Fibroblast of lung (primary cell): ENCODE measurements at regions not wholly inside any gene's neighbourhood (a gene's known extent, or its start where the extent isn't known, plus 50 kb on each side); places are given as distances from the start of the nearest gene placed in this dataset.

Source experiments
- DNase-seq, 2 donors: peaks; one replicate each; pipeline versions ENCODE4 v3.0.0 to v3.0.0-alpha.2; 2010; ENCODE audit warnings: low read depth in 2 of 2
- H2AFZ ChIP-seq: 2 replicates; pipeline ENCODE4 v1.5.1; 2012; ENCODE audit warnings: low read length, control low read depth, inconsistent platforms
- H3K27ac ChIP-seq: 2 replicates; pipeline ENCODE4 v1.5.1; 2011; ENCODE audit warnings: low read length, control low read depth; ENCODE audit not compliant: insufficient read depth
- H3K27me3 ChIP-seq: 2 replicates; pipeline ENCODE4 v1.5.1; 2011; ENCODE audit warnings: mild to moderate bottlenecking, low read length; ENCODE audit not compliant: control insufficient read depth, insufficient read depth
- H3K36me3 ChIP-seq: 2 replicates; pipeline ENCODE4 v1.5.1; 2011; ENCODE audit warnings: low read length; ENCODE audit not compliant: control insufficient read depth, insufficient read depth
- H3K4me1 ChIP-seq: 2 replicates; pipeline ENCODE4 v1.5.1; 2011; ENCODE audit warnings: low read length; ENCODE audit not compliant: control insufficient read depth, insufficient read depth; ENCODE audit errors: extremely low read depth
- H3K4me2 ChIP-seq: 2 replicates; pipeline ENCODE4 v1.5.1; 2011; ENCODE audit warnings: low read length, control low read depth; ENCODE audit not compliant: insufficient read depth; ENCODE audit errors: extremely low read depth
- H3K4me3 ChIP-seq, 4 experiments: fragments of 200-600 bp in 1 of 4; sonication (generic) in 1 of 4; replicated peaks in 1 of 4; 2 replicates each; pipeline ENCODE4 v1.5.1; 2011 to 2016; ENCODE audit warnings: low read length in 4 of 4, low read depth in 3 of 4, mild to moderate bottlenecking in 3 of 4, control low read depth in 2 of 4, inconsistent platforms in 1 of 4, mixed read lengths in 1 of 4; ENCODE audit not compliant: insufficient read depth in 1 of 4; ENCODE audit errors: control extremely low read depth in 1 of 4
- H3K79me2 ChIP-seq: 2 replicates; pipeline ENCODE4 v1.5.1; 2012; ENCODE audit warnings: mild to moderate bottlenecking, low read length, inconsistent platforms; ENCODE audit not compliant: control insufficient read depth, insufficient read depth
- H3K9ac ChIP-seq: 2 replicates; pipeline ENCODE4 v1.5.1; 2011; ENCODE audit warnings: mild to moderate bottlenecking, low read length, control low read depth; ENCODE audit not compliant: insufficient read depth
- H3K9me3 ChIP-seq: 2 replicates; pipeline ENCODE4 v1.5.1; 2012; ENCODE audit warnings: low read depth, low read length; ENCODE audit not compliant: control insufficient read depth, insufficient read depth
- H4K20me1 ChIP-seq: 2 replicates; pipeline ENCODE4 v1.5.1; 2011; ENCODE audit warnings: low read length; ENCODE audit not compliant: control insufficient read depth, insufficient read depth; ENCODE audit errors: extremely low read depth
- EZH2 ChIP-seq: IDR thresholded peaks from 2 replicates; pipeline ENCODE4 v1.5.1; 2012; ENCODE audit warnings: low read length, control low read depth, mild to moderate bottlenecking; ENCODE audit errors: missing control alignments
- TF ChIP-seq, protein P1 (sequence below), 2 donors: IDR thresholded peaks in 1 of 2; conservative IDR thresholded peaks in 1 of 2; 1 replicate in 1 of 2; 2 replicates in 1 of 2; pipeline ENCODE4 v1.5.1; 2011 to 2012; ENCODE audit warnings: low read length in 2 of 2, control low read depth in 1 of 2, inconsistent platforms in 1 of 2, low read depth in 1 of 2, mild to moderate bottlenecking in 1 of 2

DNA sequence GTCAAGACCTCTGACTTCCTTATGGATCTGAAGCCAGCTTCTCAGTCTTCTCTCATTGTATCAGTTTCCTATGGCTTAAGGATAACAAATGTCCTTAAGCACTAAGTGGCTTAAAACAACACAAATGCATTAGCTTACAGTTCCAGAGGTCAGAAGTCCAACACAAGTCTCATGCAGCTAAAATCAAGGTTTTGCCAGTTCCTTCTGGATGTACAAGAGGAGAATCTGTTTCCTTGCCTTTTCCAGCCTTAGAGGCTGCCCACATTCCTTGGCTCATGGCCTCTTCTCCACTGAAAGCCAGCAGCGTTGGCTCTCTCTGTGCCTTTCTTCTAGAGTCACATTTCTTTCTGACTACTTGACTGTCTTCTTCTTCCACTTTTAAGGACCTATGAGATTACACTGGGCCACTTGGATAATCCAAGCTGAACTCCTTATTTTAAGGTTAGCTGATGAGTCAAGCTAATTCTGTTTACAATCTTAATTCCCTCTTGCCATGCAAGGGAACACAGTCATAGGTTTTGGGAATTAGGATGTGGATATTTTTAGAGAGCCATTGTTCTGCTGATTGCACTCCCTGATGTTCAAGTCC, 179.0 kb downstream of the BCAS1 start:
- Histone ChIP-seq H3K4me1 (peaks cover 5% of the 10 kb centered on the region), H3K27ac (peak overlapping the region; percentile 84), H3K79me2 (no peaks in the 10 kb centered on the region), H3K9ac (no peak overlapping the region), H4K20me1 (no peaks in the 10 kb centered on the region), H3K36me3 (no peaks in the 10 kb centered on the region), H2AFZ (no peak overlapping the region), H3K27me3 (no peaks in the 10 kb centered on the region), H3K9me3 (no peaks in the 10 kb centered on the region), H3K4me2 (no peak overlapping the region), H3K4me3 (no peak overlapping the region)
- TF ChIP-seq, protein P1, sequence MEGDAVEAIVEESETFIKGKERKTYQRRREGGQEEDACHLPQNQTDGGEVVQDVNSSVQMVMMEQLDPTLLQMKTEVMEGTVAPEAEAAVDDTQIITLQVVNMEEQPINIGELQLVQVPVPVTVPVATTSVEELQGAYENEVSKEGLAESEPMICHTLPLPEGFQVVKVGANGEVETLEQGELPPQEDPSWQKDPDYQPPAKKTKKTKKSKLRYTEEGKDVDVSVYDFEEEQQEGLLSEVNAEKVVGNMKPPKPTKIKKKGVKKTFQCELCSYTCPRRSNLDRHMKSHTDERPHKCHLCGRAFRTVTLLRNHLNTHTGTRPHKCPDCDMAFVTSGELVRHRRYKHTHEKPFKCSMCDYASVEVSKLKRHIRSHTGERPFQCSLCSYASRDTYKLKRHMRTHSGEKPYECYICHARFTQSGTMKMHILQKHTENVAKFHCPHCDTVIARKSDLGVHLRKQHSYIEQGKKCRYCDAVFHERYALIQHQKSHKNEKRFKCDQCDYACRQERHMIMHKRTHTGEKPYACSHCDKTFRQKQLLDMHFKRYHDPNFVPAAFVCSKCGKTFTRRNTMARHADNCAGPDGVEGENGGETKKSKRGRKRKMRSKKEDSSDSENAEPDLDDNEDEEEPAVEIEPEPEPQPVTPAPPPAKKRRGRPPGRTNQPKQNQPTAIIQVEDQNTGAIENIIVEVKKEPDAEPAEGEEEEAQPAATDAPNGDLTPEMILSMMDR (conservative IDR thresholded peaks at IDR 0.05 in 1 of 2, IDR thresholded peaks at IDR 0.05 in 1 of 2; ENCODE audit: low read depth in 1 of 2, low read length in 2 of 2), result no peak
- TF ChIP-seq EZH2, result no peak
- DNase-seq, result no peak

GRCh38 chr20:53890443-53891305, 179.7 kb downstream of the BCAS1 start:
- no peaks in the 10 kb centered on the region for H3K9me3 ChIP-seq
- H3K79me2 ChIP-seq, result no peaks in the 10 kb centered on the region
- no peak overlapping the region for H3K4me3 ChIP-seq
- H3K9ac ChIP-seq, result no peak overlapping the region
- no peak overlapping the region for H3K4me2 ChIP-seq
- TF ChIP-seq EZH2, result no peak
- TF ChIP-seq, protein P1 (conservative IDR thresholded peaks at IDR 0.05 in 1 of 2, IDR thresholded peaks at IDR 0.05 in 1 of 2; ENCODE audit: low read depth in 1 of 2, low read length in 2 of 2), result no peak
- no peaks in the 10 kb centered on the region for H3K36me3 ChIP-seq
- H2AFZ ChIP-seq, result no peak overlapping the region
- H3K4me1 ChIP-seq, result peaks cover 5% of the 10 kb centered on the region
- peak in 1 of 2 donors; percentile 50 for DNase-seq
- no peaks in the 10 kb centered on the region for H3K27me3 ChIP-seq
- peak overlapping the region; percentile 84 for H3K27ac ChIP-seq
- H4K20me1 ChIP-seq, result no peaks in the 10 kb centered on the region

- Histone ChIP-seq H3K4me3 (no peak overlapping the region), H3K4me2 (no peak overlapping the region), H3K27me3 (no peaks in the 10 kb centered on the region), H2AFZ (no peak overlapping the region), H3K9ac (no peak overlapping the region), H3K4me1 (peaks cover 5% of the 10 kb centered on the region), H3K79me2 (no peaks in the 10 kb centered on the region), H4K20me1 (no peaks in the 10 kb centered on the region), H3K27ac (no peak overlapping the region), H3K36me3 (no peaks in the 10 kb centered on the region), H3K9me3 (no peaks in the 10 kb centered on the region)
- TF ChIP-seq, protein P1 (conservative IDR thresholded peaks at IDR 0.05 in 1 of 2, IDR thresholded peaks at IDR 0.05 in 1 of 2; ENCODE audit: low read depth in 1 of 2, low read length in 2 of 2), result no peak
- TF ChIP-seq EZH2, result no peak
- no peak for DNase-seq
Measured at GRCh38 chr20:53889411-53890148, 180.8 kb downstream of the BCAS1 start.
